Fibroblast of skin of right biceps (primary cell): ENCODE measurements at regions not wholly inside any gene's neighbourhood (a gene's known extent, or its start where the extent isn't known, plus 50 kb on each side); places are given as distances from the start of the nearest gene placed in this dataset.

Source experiments
- DNase-seq: peaks from one replicate; pipeline ENCODE4 v3.0.0-alpha.2; 2013

DNA sequence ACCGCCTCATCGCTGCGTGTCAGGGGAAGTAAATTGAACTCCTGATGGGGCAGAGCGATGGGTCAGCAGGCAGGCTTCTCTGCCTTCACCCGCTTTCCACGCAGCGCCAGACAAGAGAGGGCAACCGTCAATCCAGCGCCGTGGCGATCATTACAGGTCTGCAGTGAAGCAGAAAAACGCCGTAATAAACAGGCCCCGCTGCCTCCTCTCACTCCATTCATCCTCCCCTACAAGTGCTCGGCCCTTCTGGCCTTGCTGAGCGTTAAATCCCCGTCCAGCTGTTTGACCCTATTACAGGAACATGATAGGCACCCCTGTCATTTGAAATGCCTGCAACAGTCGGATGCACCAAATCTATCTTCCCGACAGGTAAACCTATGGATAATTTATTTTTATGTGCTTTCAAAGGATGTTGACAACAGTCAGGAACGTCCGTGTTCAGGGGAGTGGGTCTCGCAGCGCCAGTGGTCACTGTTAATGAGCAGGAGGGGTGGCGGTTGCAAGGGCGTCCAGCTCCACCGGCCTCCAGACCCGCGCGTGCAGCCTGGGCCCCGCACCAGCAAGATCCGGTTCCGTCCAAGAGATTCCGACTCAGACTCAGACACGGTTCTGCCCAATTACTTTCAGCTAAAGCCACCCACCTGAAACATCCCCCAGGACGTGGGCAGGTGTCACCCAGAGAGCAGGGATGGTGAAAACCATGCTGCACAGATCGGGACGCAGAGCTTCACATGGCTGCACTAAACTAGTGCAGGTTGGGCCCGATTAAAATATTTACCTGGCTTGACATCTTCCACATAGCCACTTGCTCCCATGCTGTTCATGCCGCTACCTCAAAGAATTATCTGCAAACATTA, 508.0 kb upstream of the MGMT start:
- DNase-seq, result no peak

DNA sequence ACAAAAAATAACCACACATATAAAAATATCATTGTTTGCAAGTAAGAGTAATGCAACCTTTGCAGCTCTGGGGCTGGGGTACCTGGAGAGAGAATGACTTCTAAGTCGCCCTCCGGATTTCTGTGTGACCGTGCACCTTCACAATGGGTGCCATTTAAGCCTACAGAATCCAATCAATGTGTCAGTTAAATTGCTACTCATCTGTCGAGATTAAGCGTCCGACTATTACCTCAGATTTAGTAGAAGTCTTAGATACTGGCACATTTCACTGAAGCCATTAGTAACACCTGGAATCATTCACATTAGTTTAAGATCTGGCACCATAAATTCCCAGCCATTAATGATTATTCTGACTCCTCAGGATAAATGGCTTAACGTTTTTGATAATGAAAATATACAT, 507.3 kb upstream of the MGMT start:
- DNase-seq, result no peak

DNA sequence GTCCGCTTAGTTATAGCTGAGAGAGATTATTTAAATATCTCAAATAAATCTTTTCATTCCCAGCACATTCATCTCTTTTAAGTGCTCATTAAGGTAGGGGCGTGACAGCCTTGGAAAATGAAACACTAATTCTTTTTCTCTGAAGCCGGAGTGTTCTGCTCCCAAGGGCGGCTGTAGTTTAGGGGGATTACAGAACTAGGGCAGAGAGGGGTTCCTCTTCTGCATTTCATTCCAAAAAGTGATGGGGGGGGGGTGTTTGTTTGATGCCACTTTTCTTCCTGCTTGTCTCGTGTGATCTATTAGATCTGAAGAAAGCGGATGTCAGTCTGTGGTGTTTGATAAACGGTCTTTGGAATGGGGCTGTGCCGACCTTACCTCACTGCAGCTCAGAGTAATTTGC, 506.5 kb upstream of the MGMT start:
- DNase-seq, result no peak

DNA sequence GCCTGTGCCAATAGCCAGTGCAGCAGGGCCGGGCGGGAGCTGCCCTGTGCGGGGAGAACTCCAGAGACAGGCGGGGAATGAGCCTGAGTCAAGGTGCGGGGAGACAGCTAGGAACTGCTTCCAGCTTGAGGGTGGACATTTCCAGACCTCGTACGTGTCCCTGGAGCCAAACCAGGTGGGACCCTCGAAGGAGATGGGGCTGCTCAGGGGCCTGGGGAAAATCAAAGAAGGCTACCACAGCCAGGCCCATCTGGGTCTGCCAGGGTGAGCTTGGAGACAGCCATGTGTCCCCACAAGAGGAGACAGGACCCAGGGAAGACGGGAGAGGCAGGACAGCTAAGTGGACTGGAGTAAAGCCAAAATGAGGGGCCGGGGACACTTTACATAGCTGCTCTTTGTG, 504.9 kb upstream of the MGMT start:
- DNase-seq, result no peak

DNA sequence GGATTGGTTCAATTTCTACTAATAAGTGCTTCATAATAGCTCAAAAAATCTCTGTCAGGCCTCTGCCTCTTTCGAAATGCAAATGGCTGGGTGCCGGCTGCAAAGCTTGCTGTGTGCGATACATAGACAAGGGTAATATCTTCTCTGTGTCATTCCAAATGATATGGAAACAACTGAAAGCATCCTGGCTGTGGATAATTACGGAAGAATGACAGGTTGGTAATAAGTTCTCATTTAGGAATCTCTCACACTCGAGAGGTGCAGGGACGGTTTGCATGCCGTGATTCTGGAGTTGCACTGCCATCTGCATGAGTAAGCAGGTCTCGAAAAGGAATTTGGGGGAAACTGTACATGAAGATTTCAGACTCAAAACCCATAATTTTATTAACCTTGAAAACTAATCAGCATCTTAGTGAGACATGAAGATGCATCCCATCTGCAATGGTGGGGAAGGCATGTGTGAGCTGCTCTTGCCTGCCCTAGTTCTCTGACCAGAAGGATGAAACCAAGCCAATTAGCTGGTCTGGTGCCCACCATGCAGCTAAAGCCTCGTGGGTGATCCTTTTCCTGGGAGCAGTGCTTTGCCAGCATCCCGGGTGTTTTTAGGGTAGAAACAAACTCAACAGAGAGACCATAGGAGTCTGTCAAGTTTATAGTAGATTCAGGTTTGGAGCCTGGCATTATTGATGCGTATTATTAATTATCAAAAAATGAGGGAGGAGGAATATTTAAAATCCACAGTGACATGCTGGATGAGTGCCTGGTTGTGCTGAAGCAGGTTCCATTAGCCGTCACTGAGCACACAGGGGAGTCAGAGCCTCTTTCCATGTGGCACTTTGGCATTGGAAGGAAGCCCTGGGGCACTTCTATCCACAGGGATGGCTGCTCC, 503.6 kb upstream of the MGMT start:
- DNase-seq, result no peak

DNA sequence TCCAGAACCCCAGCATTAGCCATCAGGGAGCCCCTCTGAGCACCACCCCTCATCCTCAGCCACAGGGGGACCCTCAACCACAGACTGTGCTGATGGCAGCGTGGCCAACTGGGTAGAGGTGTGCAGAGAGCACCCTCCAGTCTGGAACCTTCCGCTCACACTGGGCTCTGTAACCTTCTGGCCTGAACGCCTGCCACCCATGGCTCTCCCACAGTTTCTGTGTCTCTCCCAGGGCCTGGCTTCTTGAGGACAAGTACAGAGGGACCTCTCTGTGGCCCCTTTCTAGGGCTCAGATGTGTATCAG, 503.0 kb upstream of the MGMT start:
- no peak for DNase-seq

DNA sequence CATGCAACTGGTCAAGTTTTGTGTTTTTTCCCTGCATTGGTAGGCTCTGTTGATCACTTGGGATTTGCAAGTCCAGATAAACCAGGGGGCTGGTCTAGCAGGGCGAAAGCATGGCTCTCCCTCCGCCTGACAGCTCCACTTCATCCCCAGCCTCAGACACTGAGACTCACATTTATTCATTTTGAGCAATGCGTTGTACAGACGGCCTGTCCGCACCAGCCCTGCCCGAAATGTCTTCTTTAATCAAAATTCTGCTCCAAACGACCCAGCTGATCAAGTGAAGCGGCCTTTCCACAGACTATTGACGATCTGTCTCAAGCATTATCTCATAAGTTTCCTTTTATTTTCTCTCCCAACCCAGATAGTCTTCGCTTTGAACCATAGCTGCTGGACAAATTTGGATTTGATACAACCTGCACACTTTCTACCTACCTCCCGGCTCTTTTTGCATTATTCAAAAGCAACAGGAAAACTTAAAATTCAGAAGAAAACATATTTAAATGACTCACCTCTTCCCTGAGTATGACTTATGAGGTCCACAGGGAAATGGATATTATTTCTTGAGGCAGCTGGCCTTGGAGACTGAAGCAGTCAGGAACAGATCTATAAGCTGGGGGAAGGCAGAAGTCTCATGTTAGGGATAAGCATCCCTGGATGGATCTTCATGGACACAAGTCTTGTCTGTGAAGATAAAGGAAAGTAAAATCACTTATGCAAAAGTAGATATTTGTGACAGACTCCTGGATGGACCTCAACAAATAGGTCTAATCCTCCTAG, 498.9 kb upstream of the MGMT start:
- no peak for DNase-seq

DNA sequence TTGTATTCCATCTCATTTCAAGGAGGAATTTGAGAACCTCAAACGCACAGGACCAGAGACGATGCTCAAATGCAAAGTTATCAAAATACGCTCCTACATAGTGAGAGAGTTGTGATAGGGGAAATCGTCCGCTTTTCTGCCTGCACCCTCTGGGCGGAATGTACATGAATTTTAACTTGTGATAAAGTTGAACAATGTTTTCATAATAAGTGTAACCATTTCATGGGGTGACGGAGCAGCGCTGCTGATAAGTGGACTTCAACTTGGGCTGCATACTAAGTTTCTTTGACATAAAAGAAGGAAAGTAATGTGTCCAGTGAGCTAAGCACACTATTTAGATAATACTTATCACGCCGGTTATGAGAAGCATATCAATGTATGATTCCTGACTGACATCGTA, 497.5 kb upstream of the MGMT start:
- DNase-seq, result no peak

DNA sequence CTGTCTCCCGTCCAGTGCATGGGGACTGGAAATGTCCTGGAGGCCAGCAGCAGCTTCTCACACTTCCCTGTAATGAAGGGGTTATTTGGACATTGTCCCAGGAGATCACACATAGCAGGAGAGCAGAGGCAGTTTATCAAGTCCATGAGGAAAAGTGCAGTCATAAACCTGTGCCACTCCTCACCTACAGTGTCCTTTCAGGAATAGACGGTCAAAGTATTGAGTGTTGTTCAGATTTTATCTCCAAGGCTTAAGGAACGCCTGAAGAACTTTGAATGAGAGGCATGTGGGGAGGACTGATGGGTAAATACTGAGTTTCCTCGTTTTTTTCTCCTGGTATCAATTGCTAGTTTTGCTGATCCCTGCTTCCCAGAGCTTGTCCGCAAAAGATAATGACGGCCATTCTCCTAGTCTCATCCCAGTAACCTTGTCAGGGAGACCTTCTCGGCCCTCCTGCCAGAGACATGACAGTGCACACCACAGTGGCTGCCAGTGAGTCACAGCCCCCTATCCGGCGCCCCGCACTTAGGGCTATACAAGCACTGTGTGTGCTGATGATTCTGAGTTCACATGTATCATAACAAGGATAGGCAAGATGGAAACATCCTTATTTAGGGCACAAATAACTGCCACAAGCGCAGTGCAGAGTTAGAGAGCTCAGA, 495.5 kb upstream of the MGMT start:
- DNase-seq, result no peak

DNA sequence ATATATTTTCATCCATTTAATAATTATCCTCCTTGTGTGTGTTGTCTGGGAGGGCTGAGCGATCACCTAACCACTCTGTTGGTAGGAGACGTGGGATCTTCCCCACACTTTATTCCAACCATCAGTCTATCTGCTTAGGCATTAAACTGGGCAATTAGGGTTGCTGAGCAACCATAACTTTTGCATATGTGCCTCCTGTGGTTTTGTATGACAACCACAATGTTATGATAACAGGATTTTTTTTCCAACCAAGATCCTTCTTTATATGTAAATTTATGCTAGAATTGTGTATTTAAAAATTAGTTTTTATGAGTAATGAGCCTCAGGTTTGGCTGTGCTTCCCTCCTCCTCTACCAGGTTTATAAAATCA, 495.0 kb upstream of the MGMT start:
- no peak for DNase-seq

DNA sequence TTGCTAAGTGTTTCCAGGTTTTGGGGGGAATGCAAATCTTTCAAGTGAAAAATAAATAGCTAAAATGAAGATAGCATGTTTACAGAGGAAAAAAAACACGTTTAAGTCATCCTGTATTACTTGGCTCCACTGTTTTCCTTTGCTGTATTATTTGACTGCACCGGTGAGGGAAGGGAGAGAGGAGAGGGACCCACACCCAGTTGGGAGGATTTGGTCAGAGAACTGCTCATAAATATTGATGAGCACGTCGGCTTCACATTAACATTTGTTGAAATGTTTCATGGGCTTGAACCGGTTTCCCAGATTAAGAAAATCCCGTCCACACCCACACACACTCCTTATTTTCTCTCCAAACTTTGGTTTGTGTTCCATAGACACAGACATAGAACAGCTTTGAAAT, 493.8 kb upstream of the MGMT start:
- no peak for DNase-seq

DNA sequence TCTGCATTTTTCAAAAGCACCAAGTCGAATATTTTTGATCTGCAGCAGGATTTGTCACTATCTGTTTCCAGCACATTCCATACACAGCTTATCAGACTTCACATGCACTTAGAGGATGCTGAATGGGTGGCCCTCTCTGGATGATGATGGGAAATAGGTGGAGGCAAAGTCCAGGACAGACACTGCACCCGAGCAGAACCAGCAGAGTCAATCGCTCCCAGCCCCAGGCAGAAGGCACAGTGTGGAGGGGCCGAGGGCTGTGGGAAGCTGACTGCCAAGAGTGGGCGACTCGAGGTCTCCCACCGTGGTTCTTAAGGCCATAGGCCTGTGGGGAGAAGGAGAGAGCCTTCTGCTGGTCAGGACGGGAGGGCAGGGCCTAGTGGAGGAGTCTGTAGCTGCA, 490.2 kb upstream of the MGMT start:
- no peak for DNase-seq

DNA sequence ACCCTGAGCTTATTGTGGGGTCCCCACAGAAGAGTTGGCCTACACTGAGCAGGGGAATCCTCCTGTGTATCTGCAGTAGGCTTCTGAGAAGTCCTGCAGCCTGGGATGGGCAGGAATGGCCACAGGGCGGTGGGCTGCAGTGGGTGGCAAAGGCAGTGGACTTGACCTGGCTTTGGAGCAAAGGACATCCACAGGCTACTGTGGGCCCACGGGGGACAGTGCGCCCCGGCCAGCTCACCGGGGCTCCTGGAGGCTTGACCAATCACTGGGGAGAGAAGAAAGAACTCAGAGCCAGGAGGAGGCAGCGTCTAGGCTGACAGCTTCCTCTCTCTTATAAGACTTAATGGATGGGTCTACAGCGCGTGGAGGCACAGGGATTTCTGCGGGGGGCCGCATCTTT, 488.8 kb upstream of the MGMT start:
- DNase-seq, result no peak

DNA sequence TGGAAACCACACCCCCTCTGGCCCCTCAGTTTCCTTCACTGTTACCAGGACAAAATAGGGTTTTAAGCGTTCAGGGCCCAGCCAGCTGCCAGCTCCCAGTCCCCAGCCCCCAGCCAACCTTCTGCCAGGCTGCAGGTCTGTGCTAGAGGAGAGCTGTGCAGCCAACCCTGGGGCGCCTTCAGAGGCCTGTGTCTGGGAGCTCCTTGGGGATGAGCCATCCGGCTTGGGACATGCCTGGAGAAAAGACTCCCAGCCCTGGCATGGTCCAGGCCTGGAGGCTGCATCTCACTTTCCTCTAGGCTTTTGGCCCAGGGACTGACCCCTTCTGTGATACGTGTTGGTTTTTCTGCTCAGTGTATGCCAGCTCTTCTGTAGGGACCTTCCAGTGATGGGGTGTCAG, 487.6 kb upstream of the MGMT start:
- no peak for DNase-seq

DNA sequence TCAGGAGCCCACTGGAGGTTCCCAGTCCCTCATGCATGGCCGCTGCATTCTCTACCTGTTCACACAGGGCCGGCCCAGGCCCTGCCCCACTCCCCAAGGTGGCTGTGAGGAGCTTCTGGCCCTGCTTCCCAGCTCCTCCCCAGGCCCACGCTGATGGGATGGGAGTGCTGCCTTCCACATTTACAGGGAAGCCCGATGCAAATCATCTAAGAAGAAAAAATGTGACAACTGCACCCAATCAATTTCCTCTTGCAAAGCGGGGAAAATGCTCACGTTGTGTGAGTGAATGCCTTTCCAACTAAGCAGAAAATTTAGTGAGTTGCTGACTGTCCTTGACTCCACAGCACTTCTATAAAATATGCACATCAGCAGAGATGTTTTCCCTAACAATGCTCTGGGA, 485.8 kb upstream of the MGMT start:
- no peak for DNase-seq

DNA sequence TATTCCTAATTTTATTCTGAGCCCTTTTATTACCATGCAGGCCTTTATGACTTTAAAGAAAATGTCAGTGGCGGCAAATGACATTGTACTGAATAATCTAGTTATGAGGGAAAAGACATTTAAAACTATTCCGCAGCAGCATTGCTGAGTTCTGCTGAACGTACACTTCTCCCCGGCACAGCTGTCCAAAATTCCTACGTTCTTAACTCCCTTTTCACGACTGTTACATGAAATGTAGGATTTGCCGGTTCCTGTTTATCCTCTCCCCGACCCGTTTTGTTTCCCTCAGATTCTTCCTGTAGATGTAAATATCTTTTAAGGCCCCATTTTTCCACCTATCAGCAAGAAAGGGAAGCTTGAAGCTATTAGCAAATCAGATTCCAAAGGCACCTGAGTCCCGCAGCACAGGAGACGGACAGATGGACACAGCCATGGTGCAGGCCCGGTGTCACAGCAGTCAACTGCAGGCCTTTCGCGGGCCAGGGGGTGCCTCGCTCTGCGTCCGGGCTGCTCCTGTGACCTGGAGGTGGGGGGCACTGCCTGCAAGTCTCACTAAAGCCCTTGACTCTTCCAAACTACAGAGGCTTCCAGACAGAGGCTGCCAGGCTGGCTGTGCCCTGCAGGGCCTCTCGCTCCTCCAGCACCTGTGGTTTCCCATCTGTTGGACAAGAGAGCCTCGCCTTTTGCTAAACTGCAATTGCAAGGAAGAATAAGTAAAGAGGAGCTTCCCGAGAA, 485.0 kb upstream of the MGMT start:
- DNase-seq, result no peak

DNA sequence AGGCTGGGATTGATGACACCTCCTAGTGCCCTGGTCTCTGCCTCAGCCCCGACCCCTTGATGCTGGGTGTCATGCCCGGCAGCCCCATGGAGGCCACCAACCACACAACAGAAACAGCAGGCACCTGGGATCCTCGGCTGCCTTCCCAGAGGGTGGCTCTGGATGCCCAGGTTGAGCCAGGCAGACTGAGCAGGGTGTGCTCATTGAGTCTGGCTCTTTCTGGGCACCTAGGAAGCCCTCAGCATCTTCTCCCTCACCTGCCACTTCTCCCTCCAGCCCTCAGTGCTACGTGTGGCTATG, 484.5 kb upstream of the MGMT start:
- no peak for DNase-seq

DNA sequence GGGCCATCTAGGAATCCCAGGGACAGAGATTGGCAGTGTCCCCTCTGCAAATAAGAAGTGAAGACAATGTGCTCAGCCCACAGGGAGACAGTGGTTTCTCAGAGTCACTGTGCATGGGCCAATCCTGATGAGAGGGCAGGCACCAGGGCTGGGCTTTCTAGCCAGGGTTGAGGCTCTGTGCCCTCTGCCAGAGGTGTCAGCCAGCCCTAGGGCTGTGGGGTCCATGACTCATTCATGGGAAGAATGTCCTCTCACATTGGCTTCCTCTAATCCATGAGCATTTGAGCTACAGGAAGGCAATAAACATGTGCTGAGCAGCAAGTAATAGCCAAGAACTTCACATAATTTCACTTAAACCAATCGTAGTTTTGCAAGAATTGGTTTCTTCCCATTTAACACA, 482.0 kb upstream of the MGMT start:
- DNase-seq, result no peak

DNA sequence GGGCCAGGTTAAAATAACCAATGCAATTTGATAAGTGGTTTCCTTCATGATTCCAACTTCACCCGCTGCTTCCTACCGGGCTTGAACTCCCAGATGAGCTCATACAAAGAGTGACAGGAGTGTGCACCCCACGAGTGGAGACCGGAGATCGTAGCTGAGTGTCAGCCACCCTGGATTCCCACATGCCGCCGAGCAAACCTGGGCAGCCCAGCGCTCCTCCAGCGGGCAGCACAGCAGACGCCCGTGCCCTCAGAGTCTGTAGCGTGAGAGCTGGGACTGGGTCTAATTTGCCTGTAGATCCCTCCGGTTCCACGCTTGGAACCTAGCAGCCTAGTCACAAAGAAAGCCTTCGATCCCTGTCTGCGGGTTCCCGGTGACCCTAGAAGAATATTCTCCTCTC, 476.1 kb upstream of the MGMT start:
- no peak for DNase-seq

DNA sequence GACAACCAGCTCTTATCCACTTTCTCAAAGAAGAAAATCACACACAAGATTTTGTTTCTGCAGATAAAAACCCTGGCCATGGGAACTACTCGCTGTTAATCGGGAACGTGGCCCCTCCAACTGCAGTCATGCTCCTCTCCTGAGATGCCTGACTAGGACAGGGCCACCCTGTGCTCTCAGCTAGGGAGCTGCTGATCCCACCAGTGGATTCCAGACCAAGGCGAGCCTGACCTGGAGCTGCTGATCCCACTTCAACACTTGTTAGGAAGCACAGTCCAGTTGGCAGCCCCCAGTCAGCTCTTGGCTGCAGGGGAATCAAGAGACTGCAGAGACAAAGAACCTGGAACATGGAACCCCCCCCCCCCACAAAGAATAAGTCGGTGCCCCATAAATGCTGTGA, 474.3 kb upstream of the MGMT start:
- no peak for DNase-seq

DNA sequence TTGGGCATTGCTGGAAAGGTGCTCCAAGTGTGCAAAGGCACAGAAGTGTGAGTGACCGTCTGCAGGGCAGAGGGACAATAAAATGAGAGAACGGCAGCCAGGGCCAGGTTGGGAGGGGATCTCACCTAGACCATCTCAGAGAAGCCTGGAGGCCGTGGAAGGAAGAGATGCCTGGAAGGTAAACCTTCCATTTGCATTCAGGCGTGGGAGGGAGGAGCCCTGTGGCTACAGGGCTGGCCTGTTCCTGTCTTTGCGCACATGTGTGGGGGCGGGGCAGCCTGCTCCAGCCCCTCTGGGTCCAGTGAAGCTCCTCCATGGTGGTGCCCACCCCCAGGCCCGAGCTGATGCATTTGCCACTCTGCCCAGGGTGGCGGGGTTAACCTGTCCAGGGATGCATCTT, 473.6 kb upstream of the MGMT start:
- DNase-seq, result no peak

DNA sequence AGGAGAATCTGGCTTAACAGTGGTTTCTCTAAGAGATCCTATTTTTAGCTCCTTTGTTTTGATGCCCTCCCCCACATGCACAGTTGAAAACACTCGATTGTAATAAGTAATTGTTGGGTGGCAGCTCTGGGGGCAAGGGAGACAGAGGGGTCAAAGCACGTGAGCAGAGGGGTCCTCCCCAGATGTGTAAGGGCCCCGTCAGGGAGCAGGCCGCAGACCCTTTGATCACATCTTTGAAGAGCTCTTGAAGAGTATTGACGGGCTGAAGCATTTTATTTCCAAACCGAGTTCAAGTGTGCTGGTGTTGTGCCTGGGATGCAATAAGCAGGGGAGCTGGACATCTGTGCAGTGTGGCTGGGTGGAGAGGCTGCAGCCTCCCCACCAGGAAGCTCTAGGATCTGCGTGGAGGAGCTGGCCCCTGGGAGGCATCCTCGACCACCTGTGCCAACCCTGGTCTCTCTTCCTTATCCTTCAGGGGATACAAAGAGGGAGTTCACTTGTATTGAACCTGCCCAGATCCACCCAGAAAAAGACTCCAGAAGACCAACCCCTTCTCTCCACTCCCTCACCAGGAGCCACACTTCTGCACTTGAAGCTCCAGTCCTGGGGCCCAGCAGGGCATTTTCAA, 473.0 kb upstream of the MGMT start:
- DNase-seq, result no peak
